OCI-LY1 (cell line): ENCODE measurements at regions not wholly inside any gene's neighbourhood (a gene's known extent, or its start where the extent isn't known, plus 50 kb on each side); places are given as distances from the start of the nearest gene placed in this dataset.

ENCODE experiments used
- H2AFZ ChIP-seq: fragments of 200-600 bp; sonication (generic), shearing (Covaris generic); 2 replicates; pipeline ENCODE4 v1.6.0; 2014; ENCODE audit warnings: antibody characterized with exemption, mild to moderate bottlenecking, low read length
- H3F3A ChIP-seq: fragments of 200-600 bp; sonication (generic), shearing (Covaris generic); 2 replicates; pipeline ENCODE4 v1.6.0; 2014; ENCODE audit warnings: mild to moderate bottlenecking, antibody characterized with exemption, low read length, moderate library complexity; ENCODE audit not compliant: insufficient read depth
- H3K27ac ChIP-seq: fragments of 200-600 bp; sonication (generic); 2 replicates; pipeline ENCODE4 v1.5.1; 2014; ENCODE audit warnings: low read length, mixed run types, mild to moderate bottlenecking, low read depth; ENCODE audit not compliant: poor library complexity, severe bottlenecking
- H3K27me3 ChIP-seq: fragments of 200-600 bp; sonication (generic); 2 replicates; pipeline ENCODE4 v1.6.0; 2014; ENCODE audit warnings: antibody characterized with exemption, mild to moderate bottlenecking, low read length, moderate library complexity; ENCODE audit not compliant: insufficient read depth
- H3K36me3 ChIP-seq: fragments of 200-600 bp; sonication (generic); 2 replicates; pipeline ENCODE4 v1.6.1; 2014; ENCODE audit warnings: mild to moderate bottlenecking, antibody characterized with exemption, low read length, moderate library complexity, mixed read lengths; ENCODE audit not compliant: insufficient read depth
- H3K4me1 ChIP-seq: fragments of 200-600 bp; sonication (generic); 2 replicates; pipeline ENCODE4 v1.5.1; 2014; ENCODE audit warnings: mild to moderate bottlenecking, low read length, moderate library complexity; ENCODE audit not compliant: insufficient read depth, severe bottlenecking
- H3K4me2 ChIP-seq: fragments of 200-600 bp; sonication (generic), shearing (Covaris generic); 2 replicates; pipeline ENCODE4 v1.6.1; 2014; ENCODE audit warnings: low read length
- H3K4me3 ChIP-seq: fragments of 200-600 bp; sonication (generic); 2 replicates; pipeline ENCODE4 v1.5.1; 2014; ENCODE audit warnings: low read length, low read depth, mild to moderate bottlenecking, mixed read lengths; ENCODE audit not compliant: poor library complexity, severe bottlenecking
- H3K79me2 ChIP-seq: fragments of 200-600 bp; shearing (Covaris generic); 2 replicates; pipeline ENCODE4 v1.6.1; 2016; ENCODE audit warnings: mixed run types, low read length, mixed read lengths; ENCODE audit not compliant: insufficient read depth
- H3K9ac ChIP-seq: fragments of 200-600 bp; sonication (generic), shearing (Covaris generic); 2 replicates; pipeline ENCODE4 v1.6.1; 2014; ENCODE audit warnings: mild to moderate bottlenecking, low read length, mixed read lengths
- H3K9me2 ChIP-seq: fragments of 200-600 bp; sonication (generic), shearing (Covaris generic); 2 replicates; pipeline ENCODE4 v1.6.1; 2014; ENCODE audit warnings: low read depth, mild to moderate bottlenecking, low read length, mixed read lengths
- H3K9me3 ChIP-seq: fragments of 200-600 bp; shearing (Covaris generic); 2 replicates; pipeline ENCODE4 v1.6.1; 2014; ENCODE audit warnings: low read length, mixed read lengths
- H4K20me1 ChIP-seq: fragments of 200-600 bp; sonication (generic), shearing (Covaris generic); 2 replicates; pipeline ENCODE4 v1.6.0; 2016; ENCODE audit warnings: mild to moderate bottlenecking, low read length; ENCODE audit not compliant: insufficient read depth
- EZH2 ChIP-seq: fragments of 200-600 bp; sonication (generic), shearing (Covaris generic); IDR thresholded peaks from 2 replicates; pipeline ENCODE4 v1.8.0; 2017; ENCODE audit warnings: borderline replicate concordance, mixed run types, mild to moderate bottlenecking, antibody characterized with exemption, low read length, moderate library complexity, mixed read lengths
- TF ChIP-seq, protein P1 (sequence below): fragments of 200-600 bp; sonication (generic), shearing (Covaris generic); IDR thresholded peaks from 2 replicates; pipeline ENCODE4 v1.5.1; 2017; ENCODE audit warnings: mild to moderate bottlenecking, antibody characterized with exemption, low read length, moderate library complexity, mixed read lengths

DNA sequence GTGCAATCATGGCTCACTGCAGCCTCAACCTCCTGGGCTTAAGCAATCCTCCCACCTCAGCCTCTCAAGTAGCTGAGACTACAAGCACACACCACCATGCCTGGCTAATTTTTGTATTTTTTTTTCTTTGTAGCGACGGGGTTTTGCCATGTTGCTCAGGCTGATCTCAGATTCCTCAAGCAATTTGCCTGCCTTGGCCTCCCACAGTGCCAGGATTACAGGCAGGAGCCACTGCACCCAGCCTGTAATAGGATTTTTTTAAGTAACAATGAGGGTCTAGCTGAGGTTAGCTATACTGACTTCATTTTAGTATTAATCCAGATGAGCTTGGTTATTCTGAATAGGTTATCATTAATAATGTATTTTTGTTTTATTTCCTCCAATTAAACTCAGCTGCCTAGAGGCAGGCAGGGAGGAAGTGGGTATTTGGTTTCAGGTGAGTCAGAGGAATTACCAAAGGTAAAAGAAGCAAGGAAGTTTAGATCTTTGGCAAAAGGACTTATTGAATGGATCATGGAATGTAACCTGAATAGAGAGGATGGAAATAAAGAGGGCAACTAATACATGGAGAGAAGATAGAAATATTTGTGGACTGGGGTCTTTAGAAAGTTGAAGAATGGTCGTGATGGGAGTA, 1023.3 kb upstream of the TENM3 start:
- no peaks in the 10 kb centered on the region for H3K4me1 ChIP-seq
- H3K9me3 ChIP-seq, result no peaks in the 10 kb centered on the region
- no peak overlapping the region for H3K27ac ChIP-seq
- TF ChIP-seq EZH2, result no peak
- TF ChIP-seq, protein P1, sequence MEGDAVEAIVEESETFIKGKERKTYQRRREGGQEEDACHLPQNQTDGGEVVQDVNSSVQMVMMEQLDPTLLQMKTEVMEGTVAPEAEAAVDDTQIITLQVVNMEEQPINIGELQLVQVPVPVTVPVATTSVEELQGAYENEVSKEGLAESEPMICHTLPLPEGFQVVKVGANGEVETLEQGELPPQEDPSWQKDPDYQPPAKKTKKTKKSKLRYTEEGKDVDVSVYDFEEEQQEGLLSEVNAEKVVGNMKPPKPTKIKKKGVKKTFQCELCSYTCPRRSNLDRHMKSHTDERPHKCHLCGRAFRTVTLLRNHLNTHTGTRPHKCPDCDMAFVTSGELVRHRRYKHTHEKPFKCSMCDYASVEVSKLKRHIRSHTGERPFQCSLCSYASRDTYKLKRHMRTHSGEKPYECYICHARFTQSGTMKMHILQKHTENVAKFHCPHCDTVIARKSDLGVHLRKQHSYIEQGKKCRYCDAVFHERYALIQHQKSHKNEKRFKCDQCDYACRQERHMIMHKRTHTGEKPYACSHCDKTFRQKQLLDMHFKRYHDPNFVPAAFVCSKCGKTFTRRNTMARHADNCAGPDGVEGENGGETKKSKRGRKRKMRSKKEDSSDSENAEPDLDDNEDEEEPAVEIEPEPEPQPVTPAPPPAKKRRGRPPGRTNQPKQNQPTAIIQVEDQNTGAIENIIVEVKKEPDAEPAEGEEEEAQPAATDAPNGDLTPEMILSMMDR, result no peak
- no peaks in the 10 kb centered on the region for H4K20me1 ChIP-seq
- H3K9ac ChIP-seq, result no peak overlapping the region
- H3F3A ChIP-seq, result no peaks in the 10 kb centered on the region
- H3K36me3 ChIP-seq, result no peaks in the 10 kb centered on the region
- no peaks in the 10 kb centered on the region for H3K79me2 ChIP-seq
- H3K4me2 ChIP-seq, result no peak overlapping the region
- H3K9me2 ChIP-seq, result no peaks in the 10 kb centered on the region
- no peak overlapping the region for H2AFZ ChIP-seq
- no peaks in the 10 kb centered on the region for H3K27me3 ChIP-seq
- H3K4me3 ChIP-seq, result no peak overlapping the region

DNA sequence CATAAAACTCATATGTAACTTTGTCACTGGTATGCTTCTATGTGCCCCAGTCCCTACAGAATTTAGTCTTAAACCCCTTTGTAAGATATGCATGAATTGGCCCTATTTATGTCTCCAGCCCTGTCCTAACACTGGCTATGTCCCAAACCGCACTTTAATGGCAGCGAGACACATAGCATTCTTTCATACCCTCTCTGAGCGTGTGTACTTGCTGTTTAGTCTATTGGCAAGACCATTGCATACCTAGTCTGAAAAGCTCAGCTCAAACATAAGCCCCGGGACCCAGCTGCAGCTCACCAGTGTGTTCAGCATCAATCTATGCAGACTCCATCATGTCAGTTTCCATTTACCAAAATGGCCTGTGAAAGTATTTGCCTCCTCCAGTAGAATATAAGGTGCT, 1018.4 kb upstream of the TENM3 start:
- H3K9me2 ChIP-seq, result no peaks in the 10 kb centered on the region
- H3K4me2 ChIP-seq, result no peak overlapping the region
- H3K4me1 ChIP-seq, result no peaks in the 10 kb centered on the region
- no peaks in the 10 kb centered on the region for H3F3A ChIP-seq
- H3K9me3 ChIP-seq, result no peaks in the 10 kb centered on the region
- no peak overlapping the region for H3K9ac ChIP-seq
- no peak overlapping the region for H2AFZ ChIP-seq
- H3K4me3 ChIP-seq, result no peak overlapping the region
- H3K36me3 ChIP-seq, result no peaks in the 10 kb centered on the region
- TF ChIP-seq EZH2, result no peak
- TF ChIP-seq, protein P1, result no peak
- no peaks in the 10 kb centered on the region for H3K27me3 ChIP-seq
- no peaks in the 10 kb centered on the region for H3K79me2 ChIP-seq
- H3K27ac ChIP-seq, result no peak overlapping the region
- no peaks in the 10 kb centered on the region for H4K20me1 ChIP-seq

DNA sequence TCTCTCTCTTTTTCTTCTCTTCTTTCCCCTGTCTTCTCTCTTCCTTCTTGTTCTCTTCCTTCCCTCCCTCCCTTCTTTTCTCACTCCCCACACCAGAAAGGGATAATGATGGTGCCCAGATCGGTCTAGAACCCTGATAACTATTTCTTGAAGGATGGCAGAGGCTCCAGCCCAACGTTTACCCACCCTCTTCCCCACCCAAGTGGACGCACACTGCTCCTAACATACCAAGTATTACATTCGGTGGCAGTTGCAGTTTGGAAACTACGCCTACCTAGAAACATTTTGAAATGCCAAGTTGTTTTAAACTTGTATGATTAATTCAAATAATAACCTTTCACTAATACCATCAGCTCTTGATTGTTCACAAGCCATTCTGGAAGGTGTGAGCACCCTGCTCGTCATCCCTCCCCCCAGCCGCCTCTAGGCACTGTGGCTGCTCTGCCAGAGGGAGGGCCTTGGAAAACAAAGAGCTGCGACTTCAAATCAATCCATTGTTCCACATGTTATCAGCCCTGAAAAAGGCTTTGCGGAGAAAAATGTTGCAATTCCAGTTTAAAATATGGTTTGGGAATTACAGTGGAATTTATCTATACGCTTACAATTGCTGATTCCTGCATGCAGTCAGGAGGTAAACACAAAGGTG, 1017.5 kb upstream of the TENM3 start:
- Histone ChIP-seq H3F3A (no peaks in the 10 kb centered on the region), H3K9ac (no peak overlapping the region), H3K4me2 (no peak overlapping the region), H3K4me3 (no peak overlapping the region), H3K79me2 (no peaks in the 10 kb centered on the region), H4K20me1 (no peaks in the 10 kb centered on the region), H3K27me3 (no peaks in the 10 kb centered on the region), H3K9me3 (no peaks in the 10 kb centered on the region), H3K36me3 (no peaks in the 10 kb centered on the region), H2AFZ (no peak overlapping the region), H3K9me2 (no peaks in the 10 kb centered on the region), H3K27ac (no peak overlapping the region), H3K4me1 (no peaks in the 10 kb centered on the region)
- no peak for TF ChIP-seq EZH2
- TF ChIP-seq, protein P1, result no peak
